K562 (cell line): ENCODE measurements at regions not wholly inside any gene's neighbourhood (a gene's known extent, or its start where the extent isn't known, plus 50 kb on each side); places are given as distances from the start of the nearest gene placed in this dataset.

Experiments
- ATAC-seq: fragments of 200-7000 bp; cut with Tn5 transposase; 3 replicates; pipeline ENCODE4 v1.9.1; 2020; ENCODE audit warnings: moderate library complexity
- BruUV-seq: library from RNA; stranded (reverse); fragments of 400-500 nt; replicated peaks from 2 replicates; lab custom pipeline; 2021; lab: Mats Ljungman, UMichigan
- CTCF ChIA-PET: fragments of 300-600 bp; formaldehyde crosslinking; extraction: SDS; loops from one replicate; lab custom pipeline; 2021; ENCODE audit warnings: low intra/inter-chr PET ratio; lab: Yijun Ruan, JAX
- POLR2A ChIA-PET: fragments of 300-600, 350-650 bp; sonication (Branson Sonifier 250); formaldehyde crosslinking; extraction: SDS; loops from one replicate; lab custom pipeline; 2021; ENCODE audit warnings: antibody characterized with exemption, inconsistent platforms; lab: Yijun Ruan, JAX
- DNase-seq, 4 experiments: peaks; one replicate each; pipeline versions ENCODE4 v3.0.0 to v3.0.0-alpha.2; 2011 to 2018; ENCODE audit warnings: low spot score in 3 of 4, mixed read lengths in 3 of 4; ENCODE audit errors: extremely low read depth in 1 of 4
- FAIRE-seq: peaks from 2 replicates; lab custom pipeline; 2011; peaks lifted over from hg19 to GRCh38; lab: Jason Lieb, UNC
- H2AFZ ChIP-seq: 2 replicates; pipeline ENCODE4 v1.6.0; 2011; ENCODE audit warnings: low read depth, low read length, control low read depth, inconsistent platforms
- H3K27ac ChIP-seq: fragments of 200-600 bp; 3 replicates; pipeline ENCODE4 v1.8.0; 2011; ENCODE audit warnings: low read depth, mild to moderate bottlenecking, control low read depth, inconsistent platforms, low read length, moderate library complexity, mixed read lengths; ENCODE audit errors: extremely low read depth
- H3K27me3 ChIP-seq, 2 experiments: fragments of 300-600 bp in 1 of 2; 2 replicates in 1 of 2; 3 replicates in 1 of 2; pipeline versions ENCODE4 v1.6.0 to v1.8.0; 2011; ENCODE audit warnings: inconsistent platforms in 2 of 2, low read length in 2 of 2, mild to moderate bottlenecking in 1 of 2, mixed read lengths in 1 of 2, moderate library complexity in 1 of 2; ENCODE audit not compliant: control insufficient read depth in 2 of 2, insufficient read depth in 2 of 2
- H3K36me3 ChIP-seq: fragments of 300-600 bp; 3 replicates; pipeline ENCODE4 v1.8.0; 2011; ENCODE audit warnings: mild to moderate bottlenecking, low read length, inconsistent platforms; ENCODE audit not compliant: control insufficient read depth, insufficient read depth
- H3K4me1 ChIP-seq, 2 experiments: fragments of 200-600 bp in 1 of 2; replicated peaks in 1 of 2; 2 replicates in 1 of 2; 3 replicates in 1 of 2; pipeline versions ENCODE4 v1.5.1 to v1.8.0; 2011; ENCODE audit warnings: inconsistent platforms in 2 of 2, low read length in 2 of 2, mild to moderate bottlenecking in 1 of 2, mixed read lengths in 1 of 2, moderate library complexity in 1 of 2; ENCODE audit not compliant: control insufficient read depth in 2 of 2, insufficient read depth in 2 of 2
- H3K4me2 ChIP-seq: 2 replicates; pipeline ENCODE4 v1.6.1; 2011; ENCODE audit warnings: low read length, control low read depth, inconsistent platforms, mixed read lengths; ENCODE audit not compliant: insufficient read depth
- H3K4me3 ChIP-seq: fragments of 200-600 bp; sonication (generic), shearing (Covaris generic); 2 replicates; pipeline ENCODE4 v1.5.1; 2016; ENCODE audit warnings: control low read depth, inconsistent platforms
- H3K79me2 ChIP-seq: fragments of 200-600 bp; 3 replicates; pipeline ENCODE4 v1.8.0; 2011; ENCODE audit warnings: low read length, inconsistent platforms; ENCODE audit not compliant: control insufficient read depth, insufficient read depth
- H3K9ac ChIP-seq, 2 experiments: 2 replicates each; pipeline versions ENCODE4 v1.6.0 to v1.6.1; 2011; ENCODE audit warnings: low read depth in 2 of 2, low read length in 2 of 2, control low read depth in 1 of 2, inconsistent platforms in 1 of 2, mild to moderate bottlenecking in 1 of 2, mixed read lengths in 1 of 2; ENCODE audit not compliant: insufficient read depth in 1 of 2
- H3K9me1 ChIP-seq: one replicate; pipeline ENCODE4 v1.6.0; 2011; ENCODE audit warnings: inconsistent platforms, mild to moderate bottlenecking, low read length, moderate library complexity; ENCODE audit not compliant: control insufficient read depth, insufficient read depth
- H3K9me3 ChIP-seq: replicated peaks from 2 replicates; pipeline ENCODE4 v1.5.1; 2011; ENCODE audit warnings: low read depth, low read length, inconsistent platforms; ENCODE audit not compliant: control insufficient read depth, insufficient read depth
- H4K20me1 ChIP-seq: replicated peaks from 2 replicates; pipeline ENCODE4 v1.6.1; 2011; ENCODE audit warnings: low read length, inconsistent platforms, mixed read lengths; ENCODE audit not compliant: control insufficient read depth, insufficient read depth
- GATAD2B ChIP-seq: fragments of 450-650 bp; IDR thresholded peaks from 2 replicates; pipeline ENCODE4 v1.6.1; 2017; ENCODE audit warnings: mild to moderate bottlenecking, borderline replicate concordance
- HDAC2 ChIP-seq: fragments of 450-650 bp; IDR thresholded peaks from 2 replicates; pipeline ENCODE4 v1.6.1; 2016; ENCODE audit warnings: mild to moderate bottlenecking
- MYBL2 ChIP-seq, 2 experiments: fragments of 450-650 bp in 1 of 2; sonication (generic) in 1 of 2; formaldehyde crosslinking in 1 of 2; IDR thresholded peaks; 2 replicates each; pipeline versions ENCODE4 v1.6.1 to v1.8.1; 2017 to 2022; ENCODE audit warnings: borderline replicate concordance in 1 of 2, inconsistent platforms in 1 of 2, low read depth in 1 of 2, mild to moderate bottlenecking in 1 of 2, missing genetic modification reagents in 1 of 2, moderate library complexity in 1 of 2
- MYNN ChIP-seq, 2 experiments: sonication (generic); formaldehyde crosslinking in 1 of 2; IDR thresholded peaks; 2 replicates each; pipeline versions ENCODE4 v1.5.0 to v1.6.1; 2016 to 2020; ENCODE audit warnings: antibody characterized with exemption in 1 of 2, missing genetic modification reagents in 1 of 2
- RBM22 ChIP-seq: fragments of 200-400 bp; formaldehyde crosslinking; IDR thresholded peaks from 2 replicates; pipeline ENCODE4 v1.6.1; 2018; ENCODE audit warnings: low read length, low read depth; ENCODE audit not compliant: poor library complexity, severe bottlenecking
- SUPT5H ChIP-seq: fragments of 450-650 bp; IDR thresholded peaks from 2 replicates; pipeline ENCODE4 v1.6.1; 2016
- TEAD4 ChIP-seq, 2 experiments: sonication (generic) in 1 of 2; formaldehyde crosslinking in 1 of 2; IDR thresholded peaks; 2 replicates each; pipeline versions ENCODE4 v1.6.1 to v1.8.0; 2012 to 2022; ENCODE audit warnings: borderline replicate concordance in 1 of 2, inconsistent platforms in 1 of 2, low read length in 1 of 2, mild to moderate bottlenecking in 1 of 2, missing genetic modification reagents in 1 of 2
- TSHZ1 ChIP-seq: fragments of 250-450 bp; sonication (Bioruptor Pico); IDR thresholded peaks from 2 replicates; pipeline ENCODE4 v1.4.0; 2020; ENCODE audit warnings: mild to moderate bottlenecking, moderate library complexity
- U2AF2 ChIP-seq: fragments of 200-400 bp; formaldehyde crosslinking; optimal IDR thresholded peaks from 2 replicates; pipeline ENCODE3; 2017; ENCODE audit warnings: low read depth, mild to moderate bottlenecking, low read length
- ZNF263 ChIP-seq: sonication (generic); formaldehyde crosslinking; IDR thresholded peaks from 2 replicates; pipeline ENCODE4 v1.8.0; 2022; ENCODE audit warnings: mild to moderate bottlenecking, missing genetic modification reagents, borderline replicate concordance
- ZNF717 ChIP-seq: fragments of 250-450 bp; sonication (Bioruptor Pico); IDR thresholded peaks from 2 replicates; pipeline ENCODE4 v1.5.0; 2021
- WGBS: fragments of 100-300 bp; shearing (Covaris generic); methylation state at CpG from one replicate; pipeline ENCODE4 v1.1.6; 2016; ENCODE audit warnings: low coverage, mixed read lengths; ENCODE audit not compliant: insufficient coverage; ENCODE audit errors: missing lambda C conversion rate; 5-methylcytosine and 5-hydroxymethylcytosine counted together
- in situ Hi-C: fragments of 300-500 bp; cut with MboI; formaldehyde crosslinking; loops from 4 replicates; pipeline ENCODE4 v1.15.0; 2018; ENCODE audit warnings: inconsistent platforms, mixed read lengths
- intact Hi-C: fragments of 100-400 bp; cut with micrococcal nuclease; formaldehyde crosslinking; loops from 2 replicates; pipeline ENCODE4 v1.14.2; 2022
- TF ChIP-seq, protein P1 (sequence below): fragments of 150-350 bp; conservative IDR thresholded peaks from 2 replicates; pipeline ENCODE4 v1.6.1; 2014; ENCODE audit warnings: low read length

- ChIA-PET POLR2A (interaction anchor here (0.7 to 1.1 kb wide), 2 partner anchors 74 to 363 kb away, joined by 3 read pairs; no protein-coding TSS in a partner anchor), CTCF (interaction anchor here (0.6 kb wide), 1 partner anchor 1711 kb away, joined by 3 read pairs; no protein-coding TSS in a partner anchor)
- ATAC-seq: no peak; the same call in 2 of the 3 replicates
- H3K4me2 ChIP-seq: no peak overlapping the region
- H3K4me3 ChIP-seq: no peak overlapping the region
- H2AFZ ChIP-seq: no peak overlapping the region
- no peaks in the 10 kb centered on the region for H3K9me1 ChIP-seq
- H3K36me3 ChIP-seq: peaks cover 91% of the 10 kb centered on the region
- in situ Hi-C loops (no loop called here), intact Hi-C loops (no loop called here)
- no peaks in the 10 kb centered on the region for H3K27me3 ChIP-seq
- BruUV-seq: no TSS peak
- FAIRE-seq: no peak
- no peaks in the 10 kb centered on the region for H3K9me3 ChIP-seq
- H3K27ac ChIP-seq: no peak overlapping the region
- no peaks in the 10 kb centered on the region for H4K20me1 ChIP-seq
- WGBS: 87% methylated on average over 19 of the region's 19 CpGs
- H3K9ac ChIP-seq: 0 out of 4 replicates have a peak overlapping the region, but pooled peaks of 1 of the 2 experiments have one; percentile 43
- DNase-seq: no peak
- peaks cover 0 to 3% of the 10 kb centered on the region in 2 experiments; a peak in 1 of 5 replicates for H3K4me1 ChIP-seq
- H3K79me2 ChIP-seq: no peaks in the 10 kb centered on the region
- peak; percentile 92 for TF ChIP-seq RBM22
- no peak for TF ChIP-seq TSHZ1 (CRISPR knock-in tag)
- no peak for TF ChIP-seq HDAC2
- TF ChIP-seq SUPT5H: peak; percentile 61
- peak; percentile 70; the same call in 1 of the 2 replicates for TF ChIP-seq ZNF717 (CRISPR knock-in tag)
- peak; percentile 55; the same call in 1 of the 2 replicates for TF ChIP-seq MYNN (IDR thresholded peaks at IDR 0.05)
- no peak for TF ChIP-seq MYNN (CRISPR knock-in tag; IDR thresholded peaks at IDR 0.05)
- TF ChIP-seq ZNF263: no peak
- TF ChIP-seq GATAD2B: no peak
- TF ChIP-seq TEAD4 (IDR thresholded peaks at IDR 0.05; ENCODE audit: low read length): no peak
- TF ChIP-seq TEAD4 (CRISPR knock-in tag; IDR thresholded peaks at IDR 0.05; ENCODE audit: borderline replicate concordance): no peak
- no peak for TF ChIP-seq MYBL2 (IDR thresholded peaks at IDR 0.05; ENCODE audit: low read depth)
- no peak for TF ChIP-seq MYBL2 (CRISPR knock-in tag; IDR thresholded peaks at IDR 0.05; ENCODE audit: borderline replicate concordance)
- no peak for TF ChIP-seq U2AF2
- TF ChIP-seq, protein P1, sequence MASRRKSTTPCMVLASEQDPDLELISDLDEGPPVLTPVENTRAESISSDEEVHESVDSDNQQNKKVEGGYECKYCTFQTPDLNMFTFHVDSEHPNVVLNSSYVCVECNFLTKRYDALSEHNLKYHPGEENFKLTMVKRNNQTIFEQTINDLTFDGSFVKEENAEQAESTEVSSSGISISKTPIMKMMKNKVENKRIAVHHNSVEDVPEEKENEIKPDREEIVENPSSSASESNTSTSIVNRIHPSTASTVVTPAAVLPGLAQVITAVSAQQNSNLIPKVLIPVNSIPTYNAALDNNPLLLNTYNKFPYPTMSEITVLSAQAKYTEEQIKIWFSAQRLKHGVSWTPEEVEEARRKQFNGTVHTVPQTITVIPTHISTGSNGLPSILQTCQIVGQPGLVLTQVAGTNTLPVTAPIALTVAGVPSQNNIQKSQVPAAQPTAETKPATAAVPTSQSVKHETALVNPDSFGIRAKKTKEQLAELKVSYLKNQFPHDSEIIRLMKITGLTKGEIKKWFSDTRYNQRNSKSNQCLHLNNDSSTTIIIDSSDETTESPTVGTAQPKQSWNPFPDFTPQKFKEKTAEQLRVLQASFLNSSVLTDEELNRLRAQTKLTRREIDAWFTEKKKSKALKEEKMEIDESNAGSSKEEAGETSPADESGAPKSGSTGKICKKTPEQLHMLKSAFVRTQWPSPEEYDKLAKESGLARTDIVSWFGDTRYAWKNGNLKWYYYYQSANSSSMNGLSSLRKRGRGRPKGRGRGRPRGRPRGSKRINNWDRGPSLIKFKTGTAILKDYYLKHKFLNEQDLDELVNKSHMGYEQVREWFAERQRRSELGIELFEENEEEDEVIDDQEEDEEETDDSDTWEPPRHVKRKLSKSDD: no peak
Measured at GRCh38 chr7:153400735-153401593, 641.4 kb downstream of the ACTR3B start.
